Mesendoderm (in vitro differentiated cells): ENCODE measurements at regions not wholly inside any gene's neighbourhood (a gene's known extent, or its start where the extent isn't known, plus 50 kb on each side); places are given as distances from the start of the nearest gene placed in this dataset.
A peak's percentile ranks its signal among the peaks of the same experiment; 100 is the strongest.

Experiments used
- DNase-seq: peaks from one replicate; pipeline ENCODE4 v3.0.0; 2013
- H2AK5ac ChIP-seq: 2 replicates; pipeline ENCODE4 v1.6.1; 2013; ENCODE audit warnings: low read length, inconsistent platforms
- H2BK120ac ChIP-seq: 2 replicates; pipeline ENCODE4 v1.6.1; 2013; ENCODE audit warnings: low read depth, mild to moderate bottlenecking, low read length, moderate library complexity, mixed read lengths
- H2BK15ac ChIP-seq: replicated peaks from 2 replicates; pipeline ENCODE4 v1.6.1; 2013; ENCODE audit warnings: low read depth, mild to moderate bottlenecking, moderate library complexity
- H2BK5ac ChIP-seq: 2 replicates; pipeline ENCODE4 v1.6.1; 2013; ENCODE audit warnings: low read length, inconsistent platforms
- H3K18ac ChIP-seq: 2 replicates; pipeline ENCODE4 v1.6.1; 2013; ENCODE audit warnings: mild to moderate bottlenecking, low read length, mixed read lengths
- H3K23ac ChIP-seq: one replicate; pipeline ENCODE4 v1.6.1; 2013; ENCODE audit warnings: low read length
- H3K27ac ChIP-seq: 2 replicates; pipeline ENCODE4 v1.5.1; 2013; ENCODE audit warnings: low read depth, mild to moderate bottlenecking, inconsistent platforms, low read length, moderate library complexity
- H3K27me3 ChIP-seq: 2 replicates; pipeline ENCODE4 v1.6.1; 2013; ENCODE audit warnings: low read length, control low read depth, mild to moderate bottlenecking, inconsistent platforms; ENCODE audit not compliant: insufficient read depth, poor library complexity
- H3K36me3 ChIP-seq: 2 replicates; pipeline ENCODE4 v1.6.1; 2013; ENCODE audit warnings: low read length, inconsistent platforms; ENCODE audit not compliant: control insufficient read depth, insufficient read depth
- H3K4ac ChIP-seq: one replicate; pipeline ENCODE4 v1.6.1; 2013; ENCODE audit warnings: low read depth, mild to moderate bottlenecking, low read length, moderate library complexity
- H3K4me1 ChIP-seq: 2 replicates; pipeline ENCODE4 v1.6.1; 2013; ENCODE audit warnings: low read depth, low read length, inconsistent platforms; ENCODE audit not compliant: control insufficient read depth
- H3K4me2 ChIP-seq: 2 replicates; pipeline ENCODE4 v1.6.1; 2013; ENCODE audit warnings: low read length
- H3K4me3 ChIP-seq: 2 replicates; pipeline ENCODE4 v1.5.1; 2013; ENCODE audit warnings: mild to moderate bottlenecking, low read length
- H3K56ac ChIP-seq: one replicate; pipeline ENCODE4 v1.6.1; 2013; ENCODE audit warnings: low read length
- H3K79me1 ChIP-seq: 2 replicates; pipeline ENCODE4 v1.6.1; 2013; ENCODE audit warnings: low read length, inconsistent platforms
- H3K79me2 ChIP-seq: 2 replicates; pipeline ENCODE4 v1.6.1; 2013; ENCODE audit warnings: mild to moderate bottlenecking, low read length; ENCODE audit not compliant: control insufficient read depth, insufficient read depth
- H3K9ac ChIP-seq: 2 replicates; pipeline ENCODE4 v1.6.1; 2013; ENCODE audit warnings: low read length, inconsistent platforms
- H4K5ac ChIP-seq: one replicate; pipeline ENCODE4 v1.6.1; 2013; ENCODE audit warnings: low read length
- H4K8ac ChIP-seq: one replicate; pipeline ENCODE4 v1.6.1; 2013; ENCODE audit warnings: low read depth, mild to moderate bottlenecking, control low read depth, low read length, moderate library complexity
- WGBS: extraction: QIAGEN DNeasy Blood & Tissue Kit; methylation state at CpG from one replicate; pipeline ENCODE4 v1.1.7; 2013; ENCODE audit warnings: low lambda C conversion rate, missing lambda C conversion rate; ENCODE audit not compliant: insufficient coverage; ENCODE audit errors: extremely low coverage; 5-methylcytosine and 5-hydroxymethylcytosine counted together

DNA sequence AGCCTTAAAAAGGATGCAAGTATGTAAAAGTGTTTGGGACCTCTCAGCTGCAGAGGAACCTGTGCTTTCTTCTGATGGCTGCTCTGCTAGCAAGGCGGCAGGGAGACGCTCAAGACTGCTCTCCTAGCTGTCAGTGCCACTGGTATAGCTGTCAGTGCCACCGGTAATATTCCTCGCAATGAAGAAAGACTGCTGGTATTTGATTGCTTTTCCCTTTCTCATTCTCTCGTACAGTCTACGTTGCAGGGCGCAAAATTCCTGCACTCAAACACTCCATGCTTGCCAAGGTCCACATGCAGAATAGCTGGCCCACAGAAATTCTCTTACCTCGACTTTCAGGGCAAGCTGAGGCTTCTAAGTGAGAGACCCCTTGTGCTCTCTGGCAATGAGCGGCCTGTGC, 432.6 kb upstream of the KLF6 start:
- Histone ChIP-seq H3K18ac (no peak overlapping the region), H3K4me3 (no peak overlapping the region), H2BK120ac (no peak overlapping the region), H4K8ac (no peak overlapping the region), H3K27ac (no peak overlapping the region), H2AK5ac (no peak overlapping the region), H3K79me1 (no peaks in the 10 kb centered on the region), H4K5ac (no peak overlapping the region), H2BK15ac (no peak overlapping the region), H3K23ac (no peak overlapping the region), H3K9ac (no peak overlapping the region), H2BK5ac (no peak overlapping the region), H3K36me3 (no peaks in the 10 kb centered on the region), H3K79me2 (no peaks in the 10 kb centered on the region), H3K4me2 (no peak overlapping the region), H3K4me1 (peaks cover 2% of the 10 kb centered on the region), H3K27me3 (no peaks in the 10 kb centered on the region), H3K4ac (no peak overlapping the region), H3K56ac (no peak overlapping the region)
- WGBS = no CpG with 5 or more reads among the region's 9 CpGs
- no peak for DNase-seq

DNA sequence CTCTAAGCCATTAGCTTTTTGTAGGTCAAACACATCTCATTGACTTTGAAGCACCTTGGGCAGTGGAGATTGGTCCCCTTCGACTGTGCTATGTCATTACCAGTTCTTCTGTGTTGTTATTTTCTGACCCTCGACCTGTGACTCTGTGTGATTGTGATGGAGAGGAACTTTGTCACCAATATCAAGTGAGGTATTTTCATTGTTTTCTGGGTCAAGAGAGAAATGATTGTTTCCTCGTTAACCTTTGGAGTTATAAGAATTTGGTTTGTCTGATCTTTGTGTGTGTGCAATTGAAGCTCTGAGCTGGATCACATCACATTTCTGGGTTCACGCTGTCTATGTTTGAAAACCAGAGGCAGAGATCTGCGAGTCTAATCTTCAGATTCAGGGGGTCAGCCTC, 432.2 kb upstream of the KLF6 start:
- no peak overlapping the region for H2BK120ac ChIP-seq
- no peak overlapping the region for H2AK5ac ChIP-seq
- no peaks in the 10 kb centered on the region for H3K36me3 ChIP-seq
- no peak overlapping the region for H2BK15ac ChIP-seq
- H3K56ac ChIP-seq = no peak overlapping the region
- H3K4me2 ChIP-seq = no peak overlapping the region
- H3K18ac ChIP-seq = no peak overlapping the region
- peaks cover 2% of the 10 kb centered on the region for H3K4me1 ChIP-seq
- H4K8ac ChIP-seq = no peak overlapping the region
- no peak for DNase-seq
- no peak overlapping the region for H4K5ac ChIP-seq
- no peak overlapping the region for H3K27ac ChIP-seq
- H3K79me1 ChIP-seq = no peaks in the 10 kb centered on the region
- H3K79me2 ChIP-seq = no peaks in the 10 kb centered on the region
- H3K4ac ChIP-seq = no peak overlapping the region
- no peak overlapping the region for H3K9ac ChIP-seq
- no peak overlapping the region for H3K23ac ChIP-seq
- no peak overlapping the region for H3K4me3 ChIP-seq
- no CpG with 5 or more reads among the region's 5 CpGs for WGBS
- no peaks in the 10 kb centered on the region for H3K27me3 ChIP-seq
- no peak overlapping the region for H2BK5ac ChIP-seq

DNA sequence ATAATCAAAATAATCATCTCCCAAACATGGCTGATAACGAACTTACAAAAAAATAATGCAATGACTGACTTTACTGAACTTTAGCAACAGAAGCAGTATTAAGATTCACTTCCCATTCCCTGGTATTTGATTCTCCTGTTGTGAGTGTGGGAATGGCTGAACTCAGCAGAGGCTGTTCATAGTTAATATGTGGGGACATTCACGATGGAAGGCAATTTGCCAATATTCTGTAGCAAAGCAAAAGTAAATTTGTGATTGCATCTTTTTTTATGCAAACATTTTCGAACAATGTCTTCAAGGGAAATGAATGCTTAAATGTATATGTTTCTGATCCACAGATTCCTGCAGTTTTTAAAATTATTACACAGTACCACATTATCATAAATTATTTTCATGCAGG, 431.7 kb upstream of the KLF6 start:
- H3K4ac ChIP-seq = no peak overlapping the region
- no peak overlapping the region for H3K18ac ChIP-seq
- no peak overlapping the region for H2BK120ac ChIP-seq
- no peak overlapping the region for H2BK15ac ChIP-seq
- H3K4me2 ChIP-seq = no peak overlapping the region
- no peaks in the 10 kb centered on the region for H3K36me3 ChIP-seq
- no CpG with 5 or more reads among the region's 3 CpGs for whole genome bisulfite sequencing
- H3K23ac ChIP-seq = no peak overlapping the region
- no peaks in the 10 kb centered on the region for H3K27me3 ChIP-seq
- no peak overlapping the region for H4K5ac ChIP-seq
- H3K79me2 ChIP-seq = no peaks in the 10 kb centered on the region
- H3K9ac ChIP-seq = no peak overlapping the region
- no peak for DNase-seq
- H2AK5ac ChIP-seq = no peak overlapping the region
- H3K4me1 ChIP-seq = peaks cover 2% of the 10 kb centered on the region
- no peak overlapping the region for H2BK5ac ChIP-seq
- H4K8ac ChIP-seq = no peak overlapping the region
- H3K79me1 ChIP-seq = no peaks in the 10 kb centered on the region
- H3K27ac ChIP-seq = no peak overlapping the region
- H3K4me3 ChIP-seq = no peak overlapping the region
- no peak overlapping the region for H3K56ac ChIP-seq

DNA sequence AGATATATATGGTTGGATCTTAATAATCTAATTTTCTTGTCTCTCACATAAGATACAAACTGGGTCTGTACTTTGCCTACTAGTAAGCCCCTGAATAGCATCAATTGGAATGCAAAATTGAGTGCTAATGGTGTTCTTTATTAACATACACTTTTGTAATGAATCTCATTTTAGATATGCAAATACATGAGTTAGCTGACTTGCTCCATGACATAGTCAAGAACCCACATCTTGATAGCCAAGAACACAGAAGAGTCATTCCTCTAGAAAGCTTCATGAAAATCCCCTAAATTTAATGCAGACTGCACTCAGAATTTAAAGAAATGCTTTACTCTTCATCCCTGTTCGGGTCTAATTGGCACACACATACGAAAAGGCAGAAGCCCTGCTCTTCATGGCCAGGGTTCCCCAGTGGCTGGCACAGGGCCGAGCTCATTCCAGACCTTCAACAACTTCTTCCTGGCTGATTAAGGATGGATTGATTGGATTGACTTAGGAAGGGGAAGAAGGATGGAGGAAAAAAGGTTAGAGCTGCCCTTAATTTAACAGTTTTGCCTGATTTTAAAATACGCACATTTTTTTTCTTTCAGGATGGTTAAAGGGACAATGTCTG, 431.1 kb upstream of the KLF6 start:
- Histone ChIP-seq H4K8ac (no peak overlapping the region), H3K56ac (no peak overlapping the region), H3K4ac (no peak overlapping the region), H3K4me3 (no peak overlapping the region), H3K27me3 (no peaks in the 10 kb centered on the region), H2BK15ac (no peak overlapping the region), H3K79me2 (no peaks in the 10 kb centered on the region), H3K4me2 (no peak overlapping the region), H3K36me3 (no peaks in the 10 kb centered on the region), H3K79me1 (no peaks in the 10 kb centered on the region), H2BK120ac (no peak overlapping the region), H3K23ac (no peak overlapping the region), H3K18ac (no peak overlapping the region), H3K4me1 (peaks cover 2% of the 10 kb centered on the region), H2AK5ac (no peak overlapping the region), H3K27ac (no peak overlapping the region), H4K5ac (no peak overlapping the region), H2BK5ac (no peak overlapping the region), H3K9ac (no peak overlapping the region)
- WGBS = no CpG with 5 or more reads among the region's 4 CpGs
- DNase-seq = no peak

DNA sequence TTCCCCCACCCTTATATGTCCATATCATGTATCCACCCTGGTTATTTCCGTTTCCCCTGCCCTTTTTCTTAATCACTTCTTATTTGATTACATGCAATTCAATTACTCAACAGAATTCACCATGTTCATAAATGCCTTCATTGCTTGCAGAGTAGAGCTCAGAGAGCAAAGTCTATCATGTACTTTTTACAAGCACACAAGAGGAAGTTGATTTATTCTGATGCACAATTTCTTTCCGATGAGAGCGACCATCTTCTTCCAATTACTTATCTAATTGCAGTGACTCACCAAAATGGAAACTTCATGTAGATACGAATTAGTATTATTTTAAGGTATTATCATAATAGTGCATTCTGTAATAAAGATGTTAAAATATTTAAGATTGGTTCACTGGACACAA, 430.5 kb upstream of the KLF6 start:
- Histone ChIP-seq H2BK15ac (no peak overlapping the region), H3K79me1 (no peaks in the 10 kb centered on the region), H3K23ac (no peak overlapping the region), H4K5ac (no peak overlapping the region), H3K18ac (peak overlapping the region; percentile 64), H2BK5ac (no peak overlapping the region), H3K4me2 (no peak overlapping the region), H4K8ac (no peak overlapping the region), H3K36me3 (no peaks in the 10 kb centered on the region), H2BK120ac (no peak overlapping the region), H3K27me3 (no peaks in the 10 kb centered on the region), H3K4me1 (peaks cover 2% of the 10 kb centered on the region), H3K56ac (no peak overlapping the region), H3K4ac (no peak overlapping the region), H3K79me2 (no peaks in the 10 kb centered on the region), H3K4me3 (no peak overlapping the region), H3K9ac (no peak overlapping the region), H2AK5ac (no peak overlapping the region), H3K27ac (no peak overlapping the region)
- 100% methylated on average over 1 of the region's 4 CpGs for WGBS
- DNase-seq = no peak

DNA sequence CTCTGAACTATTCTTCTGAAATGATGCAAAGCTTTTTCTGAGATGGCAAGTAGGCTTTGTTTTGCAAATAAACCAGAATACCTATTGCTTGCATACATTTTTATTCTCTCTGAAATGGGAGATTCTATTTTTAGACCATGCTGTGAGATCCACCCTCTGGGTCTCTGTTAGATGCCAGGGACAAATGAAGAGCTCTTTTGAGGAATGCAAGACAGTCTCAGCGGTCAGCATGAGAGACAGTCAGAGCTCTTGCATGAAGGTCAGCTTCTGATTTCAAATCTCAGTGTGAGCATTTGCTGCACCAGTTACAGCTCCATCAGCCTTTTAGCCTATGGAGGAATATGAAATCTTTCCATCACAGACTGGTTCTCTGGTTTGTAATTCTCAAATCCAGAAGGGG, 429.9 kb upstream of the KLF6 start:
- H2AK5ac ChIP-seq = no peak overlapping the region
- H3K36me3 ChIP-seq = no peaks in the 10 kb centered on the region
- H3K27ac ChIP-seq = no peak overlapping the region
- H2BK15ac ChIP-seq = no peak overlapping the region
- no peak overlapping the region for H3K4me3 ChIP-seq
- H3K9ac ChIP-seq = no peak overlapping the region
- H2BK5ac ChIP-seq = no peak overlapping the region
- no peak overlapping the region for H3K56ac ChIP-seq
- H3K4me1 ChIP-seq = peaks cover 2% of the 10 kb centered on the region
- H2BK120ac ChIP-seq = no peak overlapping the region
- no peaks in the 10 kb centered on the region for H3K79me2 ChIP-seq
- no peak overlapping the region for H4K5ac ChIP-seq
- peak; percentile 14 for DNase-seq
- H3K79me1 ChIP-seq = no peaks in the 10 kb centered on the region
- H3K18ac ChIP-seq = peak overlapping the region; percentile 64
- WGBS = no CpG with 5 or more reads among the region's 1 CpG
- no peak overlapping the region for H4K8ac ChIP-seq
- H3K4me2 ChIP-seq = no peak overlapping the region
- no peaks in the 10 kb centered on the region for H3K27me3 ChIP-seq
- no peak overlapping the region for H3K23ac ChIP-seq
- no peak overlapping the region for H3K4ac ChIP-seq
